D721Med (cell line): ENCODE measurements at regions not wholly inside any gene's neighbourhood (a gene's known extent, or its start where the extent isn't known, plus 50 kb on each side); places are given as distances from the start of the nearest gene placed in this dataset.

Experiments used
- DNase-seq: peaks from one replicate; pipeline ENCODE4 v3.0.0; 2011; ENCODE audit warnings: low spot score; ENCODE audit not compliant: insufficient read length
- FAIRE-seq: peaks from 2 replicates; lab custom pipeline; 2011; peaks lifted over from hg19 to GRCh38; lab: Jason Lieb, UNC
- CTCF ChIP-seq: IDR thresholded peaks from 2 replicates; pipeline ENCODE4 v1.5.1; 2012; ENCODE audit warnings: mild to moderate bottlenecking, control low read depth; ENCODE audit not compliant: insufficient read depth; ENCODE audit errors: missing control alignments

GRCh38 chr14:59060841-59061240, 127.6 kb upstream of the DAAM1 start:
- no peak for TF ChIP-seq CTCF
- DNase-seq (no peak), FAIRE-seq (no peak)

GRCh38 chr14:59061292-59061691, 127.2 kb upstream of the DAAM1 start:
- no peak for TF ChIP-seq CTCF
- DNase-seq (no peak), FAIRE-seq (no peak)

- no peak for DNase-seq
- FAIRE-seq = no peak
These were observed 125.2 kb upstream of the DAAM1 start for GRCh38 chr14:59063259-59063658.

GRCh38 chr14:59067127-59067894, 121.2 kb upstream of the DAAM1 start:
- FAIRE-seq = no peak
- DNase-seq = no peak
- no peak for TF ChIP-seq CTCF

More at GRCh38 chr14:59063259-59063658, 125.2 kb upstream of the DAAM1 start:
- no peak for TF ChIP-seq CTCF

- TF ChIP-seq CTCF = no peak
- FAIRE-seq = no peak
- no peak for DNase-seq
These were observed 119.2 kb upstream of the DAAM1 start for GRCh38 chr14:59069163-59069854.

DNA sequence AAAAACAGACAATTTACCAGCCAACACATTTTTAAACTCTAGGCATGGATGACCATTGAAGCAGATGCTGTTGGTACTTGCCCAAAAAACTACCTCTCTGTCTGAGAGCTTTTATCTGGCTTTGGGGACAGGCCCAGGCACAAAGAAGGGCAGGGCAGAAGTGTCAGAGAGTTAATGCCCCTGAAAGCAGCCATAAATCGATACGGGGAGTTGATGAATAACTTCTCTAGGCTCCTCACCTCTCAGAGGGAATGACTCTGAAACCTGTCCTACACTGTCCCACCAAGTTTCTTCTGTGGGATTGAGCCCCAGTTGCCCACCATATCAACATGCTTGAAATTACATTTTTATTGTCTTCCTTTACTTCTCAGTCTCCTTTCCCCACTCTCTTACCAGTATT, 113.0 kb upstream of the DAAM1 start:
- TF ChIP-seq CTCF = no peak
- no peak for FAIRE-seq

DNA sequence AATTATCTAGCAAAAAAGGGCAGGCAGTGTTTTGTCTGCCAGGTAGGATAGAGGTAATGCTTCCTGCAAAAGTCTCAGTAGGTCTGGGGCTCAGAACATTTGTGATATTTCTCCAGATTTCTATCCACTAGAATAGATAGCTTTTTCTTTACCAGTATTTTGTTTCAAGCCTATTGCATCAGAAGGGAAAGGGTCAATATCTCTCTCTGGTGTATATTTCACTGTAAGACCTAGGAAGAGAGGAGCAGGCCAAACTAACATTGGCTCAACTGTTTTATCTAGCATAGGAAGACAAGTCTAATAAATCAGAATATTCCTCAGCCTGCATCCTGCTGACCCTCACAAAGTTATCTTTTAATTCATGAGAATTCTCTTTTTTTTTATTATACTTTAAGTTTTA, 106.7 kb upstream of the DAAM1 start:
- FAIRE-seq (no peak), DNase-seq (no peak)
- TF ChIP-seq CTCF = no peak

More for the DNA sequence above, 113.0 kb upstream of the DAAM1 start:
- no peak for DNase-seq
